Stimulated activated CD8-positive, alpha-beta memory T cell treated with anti-CD3 and anti-CD28 coated beads, Interleukin-15, amount 100 ng/mL, for 48 hours (primary cell): ENCODE measurements at regions not wholly inside any gene's neighbourhood (a gene's known extent, or its start where the extent isn't known, plus 50 kb on each side); places are given as distances from the start of the nearest gene placed in this dataset.
"Not testable (repeated sequence)": the region's sequence is repeated elsewhere in the genome, so short reads cannot be mapped to it uniquely, and the experiment has no call there.

Experiments used
- DNase-seq, 2 donors: peaks; one replicate each; pipeline ENCODE4 v3.0.0-alpha.2; 2020; ENCODE audit warnings: low read depth in 2 of 2

GRCh38 chr7:79553811-79554555 lies 100.5 kb upstream of the MAGI2 start:
- DNase-seq: no peak

GRCh38 chr7:79552463-79552862 lies 99.0 kb upstream of the MAGI2 start:
- DNase-seq: no peak

GRCh38 chr7:79548727-79549126 lies 95.3 kb upstream of the MAGI2 start:
- DNase-seq: no peak

DNA sequence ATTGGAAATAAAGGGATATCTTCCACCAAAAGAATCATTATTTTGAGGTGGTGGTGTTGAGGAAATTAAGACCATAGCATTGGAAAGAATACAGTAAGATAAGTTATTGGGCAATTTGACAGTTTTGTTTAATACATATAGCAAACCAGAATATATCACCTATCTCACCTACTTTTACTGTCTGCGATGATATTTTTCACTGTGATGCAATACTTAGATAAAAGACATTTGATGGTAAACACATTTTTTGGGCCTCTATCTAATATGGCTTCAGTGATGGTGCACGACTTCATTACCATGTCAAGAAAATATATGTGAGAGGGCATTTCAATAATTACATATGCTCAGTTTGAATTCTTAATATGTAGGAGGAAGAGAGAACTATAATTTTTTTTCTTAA lies 93.7 kb upstream of the MAGI2 start:
- DNase-seq: no peak

GRCh38 chr7:79540592-79540991 lies 87.1 kb upstream of the MAGI2 start:
- no peak for DNase-seq

DNA sequence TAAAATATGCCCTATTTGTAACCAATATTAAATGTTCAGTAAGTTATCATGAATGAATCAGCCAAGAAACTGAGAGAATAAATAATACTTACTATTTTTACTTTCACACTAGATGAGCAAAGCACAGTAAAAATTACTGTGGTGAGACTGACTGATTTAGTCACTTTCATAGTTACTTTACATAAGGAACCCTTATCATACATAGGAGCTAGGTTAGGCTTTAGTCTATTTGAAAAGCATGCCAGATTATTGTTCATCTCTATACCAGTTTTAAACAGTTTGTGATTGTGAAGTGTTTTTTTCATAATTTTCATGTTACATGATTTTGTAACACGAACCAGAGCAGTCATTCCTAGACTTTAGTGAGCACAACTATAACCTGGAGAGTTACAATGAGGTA lies 80.7 kb upstream of the MAGI2 start:
- DNase-seq: no peak

GRCh38 chr7:79531905-79532664 lies 78.6 kb upstream of the MAGI2 start:
- no peak for DNase-seq

- no peak for DNase-seq
Observed at GRCh38 chr7:79531116-79531515, 77.6 kb upstream of the MAGI2 start.

DNA sequence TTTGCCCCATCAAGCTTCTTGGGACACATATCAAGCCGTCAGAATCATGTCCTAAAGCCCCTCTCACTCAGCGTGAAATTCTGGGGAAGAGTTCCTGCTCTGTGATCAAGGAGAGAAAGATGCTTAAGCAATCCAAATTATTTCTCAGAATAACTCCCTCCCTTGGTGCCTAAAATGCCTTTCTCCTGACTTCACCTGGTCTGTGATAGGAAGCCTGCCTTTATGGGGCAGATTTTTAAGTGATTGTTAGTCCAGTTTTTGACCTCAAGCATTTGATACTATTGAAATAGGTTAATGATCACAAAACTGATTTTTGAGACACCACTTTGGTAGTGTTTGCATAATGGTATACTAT lies 76.4 kb upstream of the MAGI2 start:
- DNase-seq: no peak

- DNase-seq: no peak
Observed at GRCh38 chr7:79529214-79529880, 75.9 kb upstream of the MAGI2 start.

DNA sequence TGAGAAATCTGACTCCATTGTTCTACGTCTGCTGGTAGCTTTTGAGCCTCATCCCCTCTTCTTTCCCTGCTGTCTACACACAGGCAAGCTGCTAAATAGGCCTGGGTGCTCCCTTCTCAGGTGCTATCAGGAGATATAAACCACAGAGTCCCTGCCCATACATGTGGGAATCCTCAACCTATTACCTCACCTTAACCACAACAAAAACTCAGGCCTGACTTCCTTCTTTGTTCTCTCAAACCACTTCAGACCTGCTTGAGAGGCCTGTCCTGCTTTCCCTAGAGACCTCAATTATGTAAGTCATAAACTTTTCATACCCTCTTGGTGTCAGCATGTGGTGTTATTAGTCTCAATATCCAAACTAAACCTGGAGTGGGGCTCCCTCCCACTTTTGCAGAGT lies 75.0 kb upstream of the MAGI2 start:
- DNase-seq: no peak

- no peak for DNase-seq
Observed at GRCh38 chr7:79524048-79524447, 70.6 kb upstream of the MAGI2 start.

DNA sequence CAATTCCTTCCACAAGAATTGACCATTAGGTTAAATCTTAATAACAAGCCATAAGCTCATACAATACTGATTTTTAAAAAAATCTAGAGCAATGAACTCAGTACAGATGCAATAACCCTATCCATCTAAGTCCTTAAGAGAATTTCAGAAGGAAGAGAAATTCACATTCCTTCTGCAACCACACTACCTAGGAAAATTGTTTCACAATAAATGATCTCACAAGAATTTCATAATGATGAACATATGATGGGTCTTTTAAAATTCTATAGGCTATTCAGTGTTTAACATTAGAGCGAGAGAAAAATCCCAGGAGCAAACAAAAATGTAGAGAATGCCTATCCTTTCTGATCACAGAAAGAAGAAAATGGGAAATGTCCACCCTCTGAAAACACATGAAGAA lies 70.0 kb upstream of the MAGI2 start:
- DNase-seq: no peak

GRCh38 chr7:79520543-79520942 lies 67.1 kb upstream of the MAGI2 start:
- DNase-seq: no peak

DNA sequence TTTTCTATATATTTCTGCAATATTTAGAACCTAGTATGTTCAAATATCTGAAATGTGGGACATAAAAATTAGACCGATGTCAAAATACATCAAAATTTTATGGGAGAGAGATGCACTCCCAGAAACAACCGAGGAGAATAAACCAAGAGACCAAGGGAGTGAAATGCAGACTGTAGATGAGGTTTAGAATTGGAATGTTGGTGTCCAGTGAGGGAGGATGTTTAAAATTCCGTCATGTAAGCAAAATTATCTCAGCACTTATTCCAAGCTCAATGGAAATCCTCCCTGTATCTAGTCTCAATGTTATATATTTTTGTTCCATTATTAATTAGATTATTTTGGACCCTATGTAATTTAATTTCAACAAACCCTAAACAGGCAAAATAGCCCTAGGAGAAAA lies 61.9 kb upstream of the MAGI2 start:
- no peak for DNase-seq

- DNase-seq: no peak
Observed at GRCh38 chr7:79513261-79513660, 59.8 kb upstream of the MAGI2 start.

GRCh38 chr7:79512261-79512660 lies 58.8 kb upstream of the MAGI2 start:
- no peak for DNase-seq

DNA sequence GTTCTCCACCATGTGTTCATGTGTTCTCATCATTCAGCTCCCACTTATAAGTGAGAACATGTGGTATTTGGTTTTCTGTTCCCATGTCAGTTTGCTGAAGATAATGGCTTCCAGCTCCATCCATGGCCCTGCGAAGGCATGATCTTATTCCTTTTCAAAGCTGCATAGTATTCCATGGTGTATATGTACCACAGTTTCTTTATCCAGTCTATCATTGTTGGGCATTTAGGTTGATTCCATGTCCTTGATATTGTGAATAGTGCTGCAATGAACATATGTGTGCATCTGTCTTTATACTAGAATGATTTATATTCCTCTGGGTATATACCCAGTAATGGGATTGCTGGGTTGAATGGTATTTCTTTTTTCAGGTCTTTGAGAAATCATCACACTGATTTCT lies 57.6 kb upstream of the MAGI2 start:
- not testable (repeated sequence) for DNase-seq

DNA sequence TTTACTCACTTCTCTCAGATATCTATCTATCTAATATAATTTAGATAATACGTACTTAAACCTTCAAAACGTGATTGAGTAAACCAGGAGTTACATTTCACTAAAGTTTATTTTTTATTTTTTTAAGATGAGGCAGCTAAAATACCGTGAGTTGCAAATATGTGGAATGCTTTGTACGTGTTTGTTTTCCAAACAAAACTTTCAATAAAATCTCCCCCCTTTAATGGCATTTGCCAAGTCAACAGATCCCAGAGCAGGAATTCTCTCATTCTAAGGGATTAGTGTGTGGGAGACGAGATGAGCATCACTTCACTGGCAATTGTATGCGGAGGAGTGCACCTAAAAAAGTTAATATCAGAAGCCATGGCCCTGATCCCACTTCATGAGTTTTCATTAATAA lies 53.7 kb upstream of the MAGI2 start:
- DNase-seq: no peak

DNA sequence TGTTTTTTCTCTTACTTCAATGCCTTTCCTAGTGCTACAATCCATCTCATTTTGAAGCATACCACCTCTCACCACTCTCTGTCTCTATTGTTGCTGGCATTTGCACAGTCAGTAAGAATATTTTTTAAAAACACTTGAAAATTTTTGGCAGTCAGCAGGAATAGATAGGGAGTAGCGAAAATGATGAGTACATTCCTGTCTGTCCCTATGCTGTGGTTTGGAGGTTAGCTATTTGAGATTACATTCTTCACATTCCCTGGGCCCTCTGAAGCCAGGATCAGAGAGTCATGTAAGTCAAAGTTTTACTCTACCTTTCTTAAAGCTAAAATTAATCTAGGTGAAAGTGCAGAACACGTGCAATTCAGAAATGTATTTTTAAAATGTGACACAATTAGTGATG lies 53.0 kb upstream of the MAGI2 start:
- no peak for DNase-seq

DNA sequence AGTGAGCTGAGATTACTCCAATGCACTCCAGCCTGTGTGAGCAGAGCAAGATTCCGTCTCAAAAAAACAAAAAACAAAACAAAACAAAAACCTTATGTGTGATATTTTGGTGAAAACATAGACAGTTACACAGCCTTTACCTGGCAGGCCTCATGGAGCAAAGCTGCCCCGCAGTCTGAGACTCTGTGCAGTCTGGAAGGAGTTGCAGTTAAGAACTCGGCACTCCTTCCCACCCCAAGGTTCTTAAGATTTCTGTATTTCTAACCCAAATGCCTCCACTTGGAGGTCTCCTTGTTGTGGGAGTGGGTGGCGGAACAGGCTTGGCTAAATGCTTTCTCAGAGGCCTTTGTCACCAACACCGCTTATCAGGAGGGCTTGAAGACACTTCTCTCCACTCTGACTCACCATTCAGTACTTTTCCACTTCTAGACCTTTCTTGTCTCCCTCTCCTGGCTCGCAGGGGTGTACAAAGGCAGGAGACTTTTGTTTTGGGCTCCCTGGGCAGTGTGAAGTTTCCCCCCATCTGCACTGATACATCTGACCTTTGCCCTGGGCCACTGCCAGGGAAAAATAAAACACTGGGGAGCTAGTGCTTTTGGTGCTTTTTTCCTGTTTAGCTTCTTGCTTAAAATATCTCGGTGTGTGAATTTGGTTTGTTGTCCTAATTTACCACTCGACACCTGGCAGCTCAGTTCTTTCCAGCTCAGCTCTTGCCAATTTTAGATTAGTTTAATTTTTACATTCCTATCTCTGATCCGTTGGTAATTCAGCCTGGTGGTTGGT lies 51.3 kb upstream of the MAGI2 start:
- DNase-seq: no peak
